NOMO-1 treated with DMSO at 0.1 percent for 48 hours (cell line): ENCODE measurements at regions not wholly inside any gene's neighbourhood (a gene's known extent, or its start where the extent isn't known, plus 50 kb on each side); places are given as distances from the start of the nearest gene placed in this dataset.
"Not testable (repeated sequence)": the region's sequence is repeated elsewhere in the genome, so short reads cannot be mapped to it uniquely, and the experiment has no call there.

Experiments used
- DNase-seq: peaks from one replicate; lab custom pipeline; 2025; ENCODE audit not compliant: unreplicated experiment; lab: John Stamatoyannopoulos, UW

GRCh38 chr10:36880898-36881297 lies 244.5 kb upstream of the ANKRD30A start:
- no peak for DNase-seq

GRCh38 chr10:36872702-36873393 lies 252.6 kb upstream of the ANKRD30A start:
- DNase-seq, result no peak

- no peak for DNase-seq
These were observed 284.6 kb upstream of the ANKRD30A start for GRCh38 chr10:36840788-36841187.

- no peak for DNase-seq
These were observed 288.0 kb upstream of the ANKRD30A start for GRCh38 chr10:36837416-36837815.

GRCh38 chr10:36819781-36820180 lies 305.6 kb upstream of the ANKRD30A start:
- DNase-seq, result no peak

GRCh38 chr10:36817898-36818297 lies 307.5 kb upstream of the ANKRD30A start:
- DNase-seq, result no peak

GRCh38 chr10:36808625-36809362 lies 316.6 kb upstream of the ANKRD30A start:
- DNase-seq, result no peak

- no peak for DNase-seq
These were observed 322.2 kb upstream of the ANKRD30A start for GRCh38 chr10:36803229-36803628.

GRCh38 chr10:36802490-36803153 lies 322.8 kb upstream of the ANKRD30A start:
- no peak for DNase-seq

GRCh38 chr10:36801660-36802059 lies 323.7 kb upstream of the ANKRD30A start:
- DNase-seq, result no peak

GRCh38 chr10:36794981-36795380 lies 330.4 kb upstream of the ANKRD30A start:
- DNase-seq, result no peak

GRCh38 chr10:36789974-36790373 lies 335.4 kb upstream of the ANKRD30A start:
- no peak for DNase-seq

- no peak for DNase-seq
These were observed 337.2 kb upstream of the ANKRD30A start for GRCh38 chr10:36788152-36788551.

- DNase-seq, result no peak
These were observed 342.0 kb upstream of the ANKRD30A start for GRCh38 chr10:36783400-36783799.

GRCh38 chr10:36781570-36781969 lies 343.8 kb upstream of the ANKRD30A start:
- DNase-seq, result no peak

GRCh38 chr10:36780158-36780557 lies 345.2 kb upstream of the ANKRD30A start:
- no peak for DNase-seq

GRCh38 chr10:36779238-36779846 lies 346.1 kb upstream of the ANKRD30A start:
- no peak for DNase-seq

GRCh38 chr10:36778651-36779050 lies 346.7 kb upstream of the ANKRD30A start:
- no peak for DNase-seq

- no peak for DNase-seq
These were observed 351.7 kb upstream of the ANKRD30A start for GRCh38 chr10:36773652-36774051.

GRCh38 chr10:36771725-36772124 lies 353.7 kb upstream of the ANKRD30A start:
- DNase-seq, result no peak

GRCh38 chr10:36769741-36770140 lies 355.7 kb upstream of the ANKRD30A start:
- not testable (repeated sequence) for DNase-seq

- no peak for DNase-seq
These were observed 358.5 kb upstream of the ANKRD30A start for GRCh38 chr10:36766940-36767339.
